ENCODE measurements at regions not wholly inside any gene's neighbourhood (a gene's known extent, or its start where the extent isn't known, plus 50 kb on each side); places are given as distances from the start of the nearest gene placed in this dataset.
"Not testable (repeated sequence)": the region's sequence is repeated elsewhere in the genome, so short reads cannot be mapped to it uniquely, and the experiment has no call there.

DNA sequence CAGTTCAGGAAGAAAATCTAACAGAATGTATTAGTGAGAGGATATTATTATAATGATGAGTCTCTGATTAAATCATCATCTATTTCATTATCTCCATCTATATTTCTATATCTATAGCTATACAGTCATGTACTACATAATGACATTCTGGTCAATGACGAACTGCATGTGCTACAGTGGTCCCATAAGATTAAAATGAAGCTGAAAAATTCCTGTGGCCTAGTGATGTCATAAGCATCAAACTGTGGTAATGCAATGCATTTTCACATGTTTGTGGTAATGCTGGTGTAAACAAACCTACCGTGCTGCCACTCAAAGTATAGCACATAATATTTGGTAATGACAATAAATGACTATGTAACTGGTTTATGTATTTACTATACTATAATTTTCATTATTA, 1127.9 kb upstream of the CHAC2 start:
- no peak for DNase-seq

DNA sequence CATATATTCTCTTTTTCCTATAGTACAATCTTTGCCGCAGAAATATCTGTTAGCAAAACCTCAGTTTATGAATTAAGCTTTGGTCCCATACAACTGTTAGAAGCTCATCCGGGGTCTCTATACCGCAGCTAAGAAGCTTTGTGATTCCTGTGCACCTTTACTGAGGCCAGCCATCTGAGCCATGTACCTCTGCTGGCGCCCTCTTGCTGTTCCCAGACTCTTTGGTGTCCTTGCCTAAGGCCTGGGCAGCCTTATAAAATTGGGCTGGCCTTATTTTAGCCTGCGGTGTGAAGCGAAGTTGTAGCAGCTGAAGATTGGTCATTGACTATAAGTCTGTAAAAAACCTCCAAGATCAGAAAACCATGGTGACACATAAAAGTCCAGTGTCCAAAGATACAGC, 1135.1 kb upstream of the CHAC2 start:
- no peak for DNase-seq

DNA sequence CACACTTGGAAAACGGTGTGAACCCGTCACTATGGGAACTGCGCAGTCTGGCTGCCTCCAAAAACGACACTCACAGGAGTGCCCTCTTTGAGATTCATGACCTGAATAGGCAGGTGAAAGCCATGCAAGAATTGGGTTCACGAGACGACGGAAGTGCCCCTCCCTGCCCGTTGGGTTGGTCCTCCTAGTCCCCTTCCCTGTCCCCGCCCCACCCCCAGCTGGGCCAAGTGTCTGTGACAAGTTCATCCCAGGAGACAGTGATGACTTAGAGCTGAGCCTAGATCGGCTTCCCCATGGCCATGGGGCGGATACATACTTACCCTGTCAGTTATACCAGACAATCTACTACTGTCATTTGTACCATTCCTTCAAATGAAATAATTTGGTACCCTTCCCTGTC, 1137.7 kb upstream of the CHAC2 start:
- DNase-seq: no peak

DNA sequence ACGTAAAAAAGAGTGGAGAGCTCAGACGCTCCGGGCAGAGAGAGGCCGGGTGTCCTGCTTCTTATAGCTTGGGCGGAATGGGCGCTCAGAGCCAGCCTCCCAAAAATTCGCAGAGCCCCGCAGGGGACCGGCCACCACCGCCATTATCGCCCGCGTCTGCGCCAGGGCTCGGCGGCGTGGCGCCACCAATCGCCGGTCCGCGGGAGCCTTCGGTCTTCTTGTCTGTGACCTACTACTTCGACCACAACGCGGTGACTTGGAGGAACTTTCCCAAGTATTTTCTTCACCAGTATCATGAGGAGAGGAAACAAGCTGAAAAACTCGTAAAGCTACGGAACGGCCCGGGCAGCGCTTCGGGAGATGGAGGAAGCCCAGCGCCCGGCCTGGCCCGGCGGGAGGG, 1138.1 kb upstream of the CHAC2 start:
- DNase-seq: no peak

DNA sequence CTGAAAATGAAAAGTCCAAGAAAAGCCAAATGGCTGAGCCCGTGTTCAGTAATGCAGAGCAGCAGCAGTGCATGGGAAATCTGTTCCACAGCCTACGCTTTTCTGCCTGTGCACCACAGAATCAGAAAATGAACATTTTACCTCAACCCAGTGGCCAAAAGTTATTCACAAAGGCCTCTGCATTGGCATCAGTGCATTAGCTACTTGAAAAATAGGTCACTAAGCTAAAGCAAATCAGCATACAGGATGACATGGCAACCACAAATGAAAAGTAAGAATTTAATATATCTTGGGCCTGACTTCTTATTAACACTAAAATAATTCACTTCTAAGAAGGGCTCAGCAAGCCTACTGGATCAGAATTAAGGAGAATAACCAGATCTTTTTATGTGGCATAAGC, 1145.3 kb upstream of the CHAC2 start:
- no peak for DNase-seq

DNA sequence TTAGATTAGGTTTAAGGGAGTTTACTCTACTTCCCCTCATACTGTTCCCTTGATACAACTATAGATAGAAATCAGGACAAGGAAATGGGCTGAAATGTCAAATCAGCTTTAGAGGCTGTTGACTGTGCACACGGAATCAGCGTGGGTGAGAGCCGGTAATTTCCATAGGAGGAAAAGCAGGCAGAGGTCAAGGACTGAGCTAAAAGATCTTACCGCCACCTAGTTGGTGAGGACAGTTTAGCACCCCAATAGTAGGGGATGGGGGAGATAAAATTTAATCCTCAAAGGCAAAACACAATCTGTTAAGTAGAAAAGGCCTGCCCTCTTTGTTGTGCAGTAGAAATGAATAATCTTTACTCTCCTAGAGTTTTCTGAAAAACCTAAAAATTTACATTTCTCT, 1154.5 kb upstream of the CHAC2 start:
- no peak for DNase-seq

DNA sequence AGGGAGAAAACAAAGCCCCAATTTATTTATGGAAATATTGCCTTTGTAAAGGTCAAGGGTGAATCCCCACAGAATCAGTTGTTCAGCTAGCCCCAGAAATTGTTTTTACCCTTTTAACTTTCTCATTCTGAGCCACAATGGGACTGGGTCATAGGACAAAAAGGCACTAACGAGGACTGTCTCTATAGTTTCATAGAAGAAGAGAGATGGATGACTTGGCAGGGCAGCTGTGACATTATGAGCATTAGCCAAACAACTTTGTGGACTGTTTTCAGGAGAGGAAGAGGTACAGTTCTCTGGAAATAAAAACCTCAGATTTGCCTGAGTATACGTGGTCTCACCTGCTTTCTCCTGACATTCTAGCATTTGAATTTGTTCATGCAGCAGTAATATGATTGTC, 1155.8 kb upstream of the CHAC2 start:
- DNase-seq: no peak

DNA sequence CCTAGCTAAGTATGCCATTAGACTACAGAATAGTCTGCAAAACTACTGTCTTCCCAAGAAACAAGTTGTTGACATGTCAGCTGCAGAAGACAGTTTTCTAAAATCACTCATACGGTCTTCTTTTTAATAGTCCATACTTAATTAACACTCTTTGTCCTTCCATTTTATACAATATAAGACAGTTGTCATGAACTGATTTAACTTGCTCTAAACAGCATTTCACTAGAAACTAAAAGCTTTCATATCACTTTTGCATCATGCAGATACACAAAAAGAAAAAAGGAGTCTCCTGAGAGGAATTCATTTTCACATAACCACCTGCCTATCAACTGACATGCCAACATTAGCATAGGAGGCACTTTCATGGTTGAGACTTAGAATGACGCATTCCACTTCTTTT, 1159.6 kb upstream of the CHAC2 start:
- DNase-seq: no peak

DNA sequence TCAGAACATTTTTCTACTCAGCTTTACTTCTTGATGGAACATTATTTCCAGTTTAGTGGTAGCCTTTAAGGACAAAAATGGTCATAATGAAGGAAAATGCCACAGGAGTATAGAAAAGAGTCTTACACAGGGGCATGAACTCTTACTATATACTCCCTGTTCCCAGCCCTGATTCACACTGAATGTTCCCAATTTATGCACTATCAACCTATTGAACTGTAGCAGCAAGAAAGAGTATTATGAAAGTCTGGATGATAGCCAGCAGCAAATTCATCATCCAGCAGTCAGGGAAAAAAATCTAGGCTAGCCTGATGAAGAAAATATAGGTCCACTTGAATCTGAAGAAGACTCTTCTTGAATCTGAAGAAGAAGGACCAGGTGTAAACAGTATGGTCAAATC, 1170.3 kb upstream of the CHAC2 start:
- no peak for DNase-seq

DNA sequence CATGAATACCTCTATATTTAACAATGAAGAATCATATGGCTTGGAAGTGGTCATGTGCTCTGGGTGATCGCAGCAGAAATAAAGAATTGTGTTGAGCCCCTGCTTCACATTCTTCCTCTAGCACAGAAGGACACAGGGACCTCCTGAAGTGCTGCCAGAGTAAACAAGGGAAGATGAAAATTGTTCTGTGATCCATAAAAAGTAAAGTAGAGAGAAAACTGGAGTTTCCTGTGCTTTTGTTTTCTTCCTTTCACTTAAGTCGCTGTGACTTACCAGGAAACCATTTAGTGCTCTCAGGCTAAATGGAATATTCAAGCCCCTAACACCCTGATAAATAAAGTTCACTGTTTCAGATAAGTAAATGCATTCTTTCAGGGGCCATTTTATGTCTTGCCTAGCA, 1173.6 kb upstream of the CHAC2 start:
- no peak for DNase-seq

DNA sequence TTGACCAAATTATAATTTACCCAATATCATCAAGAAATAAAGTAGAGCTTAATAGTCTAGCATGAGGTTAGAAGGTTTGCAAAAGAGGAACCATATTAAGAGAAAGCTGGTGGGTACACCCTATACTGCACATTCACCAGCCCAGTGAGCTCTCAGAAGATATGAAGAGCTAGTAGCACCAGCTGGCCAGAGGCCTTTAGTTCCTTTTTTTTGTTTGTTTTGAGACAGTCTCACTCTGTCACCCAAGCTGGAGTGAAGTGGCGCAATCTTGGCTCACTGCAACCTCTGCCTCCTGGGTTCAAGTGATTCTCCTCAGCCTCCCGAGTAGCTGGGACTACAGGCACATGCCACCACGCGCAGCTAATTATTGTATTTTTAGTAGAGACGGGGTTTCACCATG, 1183.5 kb upstream of the CHAC2 start:
- DNase-seq: not testable (repeated sequence)

DNA sequence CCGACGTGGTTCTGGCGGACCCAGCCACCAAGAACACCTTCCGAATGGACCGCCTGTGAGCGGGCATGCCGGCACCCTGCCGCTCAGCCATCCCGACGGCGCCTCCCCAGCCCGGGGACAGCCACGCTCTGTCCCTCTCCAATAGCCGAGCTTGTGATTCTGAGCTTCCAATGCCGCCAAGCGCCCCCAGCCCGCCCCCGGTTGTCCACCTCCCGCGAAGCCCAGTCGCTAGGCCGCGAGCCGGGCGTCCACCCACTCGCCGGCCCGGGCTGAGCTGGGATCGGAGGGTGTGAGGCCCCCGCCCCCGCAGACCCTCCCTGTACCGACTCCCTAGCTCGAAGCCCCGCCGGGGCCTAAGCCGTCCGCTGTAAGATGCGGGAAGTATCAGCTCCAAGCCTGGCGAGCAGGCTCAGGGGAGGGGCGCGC, 1195.1 kb upstream of the CHAC2 start:
- DNase-seq: no peak

DNA sequence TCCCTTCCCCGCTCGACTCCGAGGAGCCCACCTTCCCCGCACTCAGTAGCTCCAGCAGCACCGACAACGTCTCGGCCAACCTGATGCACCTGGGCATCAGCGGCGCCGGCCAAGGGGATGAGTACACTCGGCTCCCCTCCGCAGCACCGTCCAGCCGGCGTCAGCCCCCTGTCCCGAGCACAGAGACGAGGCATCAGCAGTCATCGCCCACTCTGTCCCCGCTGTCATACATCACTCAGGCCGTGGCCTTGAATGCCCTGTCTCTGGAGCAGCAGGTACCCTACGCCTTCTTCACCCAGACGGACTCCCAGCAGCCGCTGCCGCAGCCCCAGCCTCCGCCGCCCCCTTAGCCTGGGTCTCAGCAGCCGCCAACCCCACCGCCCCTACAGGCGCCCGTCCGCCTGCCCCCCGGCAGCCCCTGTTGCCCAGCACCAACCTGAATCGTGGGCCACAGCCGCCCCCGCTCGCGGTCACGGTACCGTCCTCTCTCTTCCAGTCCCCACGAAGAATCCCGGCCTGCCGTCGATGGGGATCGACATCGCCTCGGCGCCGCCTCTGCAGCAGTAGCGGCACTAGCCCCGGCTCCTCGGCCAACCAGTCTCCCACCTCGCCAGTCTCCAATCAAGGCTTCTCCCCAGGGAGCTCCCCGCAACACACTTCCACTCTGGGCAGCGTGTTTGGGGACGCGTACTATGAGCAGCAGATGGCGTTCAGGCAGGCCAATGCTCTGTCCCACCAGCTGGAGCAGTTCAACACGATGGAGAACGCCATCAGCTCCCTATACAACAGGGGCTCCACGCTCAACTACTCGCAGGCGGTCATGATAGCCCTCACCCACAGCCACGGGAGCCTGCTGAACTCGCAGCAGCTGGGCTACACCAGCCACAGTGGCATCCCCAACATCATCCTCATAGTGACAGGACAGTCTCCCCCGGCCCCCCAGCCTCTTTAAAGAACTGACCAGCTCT, 1195.9 kb upstream of the CHAC2 start:
- DNase-seq: no peak

DNA sequence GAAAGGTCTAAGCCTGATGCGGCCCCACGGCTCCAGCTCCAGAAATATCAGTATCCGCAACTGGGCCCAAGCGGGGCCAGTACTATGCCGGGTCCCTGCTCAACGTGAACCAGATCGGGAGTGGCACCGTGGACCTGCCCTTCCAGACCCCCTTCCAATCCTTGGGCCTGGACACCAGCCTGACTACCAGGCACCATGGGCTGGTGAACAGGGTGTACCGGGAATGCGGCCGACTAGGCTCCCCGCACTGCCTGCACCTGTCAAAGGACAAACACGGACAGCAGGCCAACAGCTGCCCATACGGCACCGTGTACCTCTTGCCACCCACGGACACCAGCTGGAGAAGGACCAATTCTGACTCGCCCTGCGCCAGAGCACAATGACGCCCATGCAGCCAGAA, 1196.9 kb upstream of the CHAC2 start:
- DNase-seq: no peak

DNA sequence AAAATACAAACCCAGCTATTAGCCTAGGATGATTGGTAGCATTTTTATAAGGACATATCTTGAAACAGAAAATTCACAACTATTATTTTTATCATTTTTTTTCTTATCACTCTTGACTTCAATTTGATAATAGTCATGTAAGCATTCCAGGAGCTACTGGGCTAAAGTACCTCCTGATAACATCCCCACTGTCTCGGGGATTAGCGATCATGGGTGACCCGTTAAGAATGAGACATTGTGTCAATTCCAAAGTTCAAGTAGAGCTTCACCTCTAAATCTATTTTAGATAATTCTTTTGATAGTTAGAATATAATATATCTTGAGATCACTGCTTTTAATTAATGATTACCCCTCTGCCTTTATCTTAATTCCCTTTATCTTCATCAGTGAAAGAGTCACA, 1204.5 kb upstream of the CHAC2 start:
- no peak for DNase-seq

DNA sequence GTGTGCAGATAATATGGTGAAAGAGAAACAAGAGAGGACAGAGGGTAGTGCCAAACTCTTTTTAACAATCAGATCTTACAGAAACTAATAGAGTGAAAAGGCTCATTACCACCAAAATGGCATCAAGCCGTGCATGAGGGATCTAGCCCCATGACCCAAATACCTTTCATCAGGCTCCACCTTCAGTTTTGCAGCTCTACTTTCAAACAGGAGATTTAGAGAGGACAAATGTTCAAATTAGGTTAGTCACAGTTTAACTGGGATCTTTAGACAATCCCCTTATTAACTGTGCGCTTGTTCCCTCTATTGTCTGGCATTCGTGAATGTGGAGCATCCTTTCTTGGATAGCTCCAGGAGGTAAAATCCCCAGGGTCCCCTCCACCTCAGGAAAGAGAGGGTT, 1209.3 kb upstream of the CHAC2 start:
- no peak for DNase-seq

DNA sequence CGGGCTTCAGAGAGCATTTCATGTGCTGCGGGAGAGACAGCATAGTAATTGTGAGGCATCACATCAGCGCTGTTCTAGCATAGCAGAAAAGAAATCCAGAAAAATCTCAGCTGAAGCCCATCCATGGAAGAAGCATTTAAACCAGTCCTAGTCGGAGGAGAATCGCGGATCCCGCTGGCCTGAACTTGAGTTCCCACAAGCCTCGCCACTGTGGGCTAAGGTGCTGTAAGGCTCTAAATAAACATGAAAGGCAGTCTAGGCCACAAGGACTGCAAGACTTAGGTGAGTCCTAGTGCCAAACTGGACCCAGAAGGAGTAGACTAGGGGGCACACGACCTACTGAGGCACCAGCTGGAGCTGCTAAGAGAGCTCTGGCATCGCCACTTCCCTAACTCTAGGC, 1225.3 kb upstream of the CHAC2 start:
- no peak for DNase-seq

DNA sequence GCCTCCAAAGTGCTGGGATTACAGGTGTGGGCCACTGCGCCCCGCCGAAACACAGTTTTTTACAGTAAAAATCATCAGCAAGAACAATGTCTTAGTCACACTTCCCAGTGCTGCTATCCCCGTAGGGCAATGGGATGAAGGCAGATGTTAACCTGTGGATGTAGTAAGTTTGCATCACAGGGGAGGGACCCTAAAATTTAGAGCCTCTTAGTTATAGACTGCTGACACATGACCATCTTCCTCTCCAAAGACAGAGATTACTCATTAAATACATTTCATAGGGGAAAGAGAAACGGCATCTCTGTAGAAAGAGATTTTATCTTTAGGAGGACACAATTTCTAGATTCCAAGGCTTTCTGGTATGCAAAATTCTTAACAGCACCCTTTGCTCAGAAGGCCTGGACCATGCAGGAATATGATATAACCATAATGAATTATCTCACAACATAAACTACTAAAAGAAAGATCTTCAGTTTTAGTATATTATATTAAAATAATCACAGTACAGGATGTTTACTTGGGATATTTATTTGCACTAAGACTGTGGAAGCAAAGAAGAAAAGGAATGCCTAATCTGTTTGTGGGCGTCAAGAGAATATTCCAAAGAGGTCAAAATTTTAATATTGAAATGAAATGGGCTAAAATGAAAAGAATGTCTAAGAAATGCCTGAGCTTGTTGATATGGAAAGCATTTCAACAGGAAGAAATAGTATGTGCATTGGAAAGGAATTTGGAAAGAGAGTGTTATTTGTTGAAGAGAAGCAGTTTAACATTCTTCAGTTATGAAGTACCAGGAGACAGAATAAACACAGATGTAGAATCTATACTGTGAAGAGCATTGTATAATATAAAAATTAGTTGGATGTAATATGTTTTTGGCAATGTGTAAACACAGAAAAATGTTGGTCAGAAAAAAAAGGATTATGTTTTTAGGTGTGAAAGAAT, 1228.3 kb upstream of the CHAC2 start:
- DNase-seq: no peak

DNA sequence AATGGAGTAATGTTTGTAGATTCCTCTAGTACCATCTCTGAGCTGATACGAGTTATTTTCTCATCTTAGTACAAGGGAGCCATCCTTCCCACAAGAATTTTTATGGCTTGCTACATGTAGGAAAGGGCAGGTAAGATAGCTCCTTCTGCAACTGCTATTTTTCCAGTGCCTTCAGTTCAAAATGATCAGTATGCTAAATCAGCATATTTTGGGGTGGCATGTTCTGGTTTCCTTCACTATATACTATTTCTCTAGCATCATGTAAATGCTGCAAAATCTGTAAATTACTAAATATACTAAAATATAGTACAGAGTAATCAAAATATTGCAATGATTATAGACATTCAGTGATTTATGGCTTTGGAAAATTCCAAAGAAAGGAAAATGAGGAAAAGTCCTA, 1230.0 kb upstream of the CHAC2 start:
- no peak for DNase-seq

DNA sequence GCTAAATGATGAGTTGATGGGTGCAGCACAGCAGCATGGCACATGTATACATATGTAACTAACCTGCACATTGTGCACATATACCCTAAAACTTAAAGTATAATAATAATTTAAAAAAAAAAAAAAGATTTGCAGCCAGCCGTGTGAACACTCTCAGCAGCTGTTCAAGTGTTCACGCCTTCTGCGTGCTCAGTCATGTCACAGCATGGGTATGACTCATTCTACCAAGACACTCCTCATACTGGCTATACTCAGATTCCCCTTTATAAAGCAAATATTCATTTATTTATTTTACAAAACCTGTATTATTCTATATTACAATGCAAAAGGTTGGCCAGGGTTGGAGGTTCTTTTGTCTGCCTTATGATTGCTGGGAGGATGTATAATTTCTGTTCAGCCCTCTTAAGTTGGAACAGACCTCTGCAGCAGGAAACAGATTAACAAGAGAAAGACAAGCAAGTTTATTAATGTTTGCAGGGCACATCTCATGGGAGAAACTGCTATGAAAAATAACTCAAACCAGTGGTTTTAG, 1230.6 kb upstream of the CHAC2 start:
- DNase-seq: no peak

DNA sequence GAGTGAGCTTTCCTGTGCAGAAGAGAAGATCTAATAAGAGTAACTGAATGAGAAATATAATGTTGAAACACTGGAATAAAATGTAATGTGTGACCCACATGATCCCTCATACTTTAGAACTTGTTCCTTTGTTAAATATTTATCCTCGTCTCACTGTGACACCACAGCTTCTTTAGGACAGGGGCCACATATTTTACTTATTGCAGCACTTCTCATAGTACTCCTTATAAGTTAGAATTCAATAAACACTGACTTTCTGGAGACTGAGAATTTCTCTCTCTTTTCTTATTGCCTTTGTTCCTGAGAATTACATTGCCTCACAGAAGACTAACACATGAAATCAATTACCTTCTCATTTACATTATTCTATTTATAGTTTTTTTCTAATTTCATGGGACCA, 1234.6 kb upstream of the CHAC2 start:
- DNase-seq: no peak

DNA sequence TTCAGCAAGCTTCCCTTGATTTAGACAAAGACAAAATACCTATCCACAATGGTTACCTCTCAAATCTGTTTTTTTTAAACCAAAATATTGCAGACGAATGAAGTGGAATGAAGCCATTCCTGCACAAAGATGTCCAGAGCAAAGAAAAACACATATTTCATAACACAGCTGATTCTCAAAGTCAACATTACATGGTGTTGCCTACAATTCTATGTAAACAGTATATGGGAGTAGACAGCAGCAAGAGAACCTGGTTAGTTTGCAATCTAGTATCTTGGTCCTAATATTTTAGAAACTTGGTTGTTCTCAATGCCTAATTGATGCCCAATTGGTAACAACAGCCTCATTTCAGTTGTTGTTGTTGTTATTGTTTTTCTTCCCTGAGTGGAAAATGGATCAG, 1240.9 kb upstream of the CHAC2 start:
- no peak for DNase-seq

DNA sequence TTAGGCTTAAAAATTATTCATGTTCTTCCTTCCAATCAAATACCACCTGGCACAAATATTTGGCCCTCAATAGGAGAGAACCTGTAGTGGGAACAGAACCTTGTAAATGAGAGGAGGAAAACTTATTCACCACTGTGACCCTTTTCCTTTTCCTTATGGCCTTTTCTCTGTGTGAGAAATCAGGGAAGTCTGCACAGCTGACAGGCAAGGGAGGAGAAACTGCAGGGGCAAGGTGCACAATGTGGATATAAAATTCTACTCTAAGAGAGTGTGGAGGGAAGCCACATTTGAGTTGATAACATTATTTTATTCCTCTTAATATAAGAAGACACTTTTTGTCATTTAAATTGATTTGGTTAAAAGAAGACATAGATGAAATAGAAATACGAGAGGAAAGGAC, 1247.0 kb upstream of the CHAC2 start:
- no peak for DNase-seq

DNA sequence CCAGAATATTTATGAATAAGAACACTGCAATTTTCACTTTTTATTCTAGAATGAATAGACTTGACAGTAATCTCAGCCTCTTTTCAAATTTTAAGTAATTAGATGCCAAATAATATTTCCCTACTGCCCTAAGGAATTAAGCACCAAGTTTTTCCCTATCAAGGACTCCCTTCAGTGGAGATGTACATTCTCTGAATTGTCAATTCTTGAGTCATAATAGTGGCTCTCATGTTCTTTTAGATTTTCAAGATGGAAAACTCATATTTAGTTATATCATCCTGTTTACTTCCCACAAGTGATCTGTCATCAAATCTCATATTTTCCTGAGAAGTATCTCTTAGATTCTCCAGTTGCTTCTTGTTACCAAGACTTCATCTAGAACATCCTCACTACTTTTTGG, 1248.9 kb upstream of the CHAC2 start:
- DNase-seq: no peak
